HG03342 (cell line): ENCODE measurements at regions not wholly inside any gene's neighbourhood (a gene's known extent, or its start where the extent isn't known, plus 50 kb on each side); places are given as distances from the start of the nearest gene placed in this dataset.

ENCODE experiments used
- ATAC-seq: cut with Tn5 transposase; IDR thresholded peaks from one replicate; pipeline ENCODE4 v1.9.1; 2021; ENCODE audit warnings: mild to moderate bottlenecking, moderate library complexity; ENCODE audit not compliant: unreplicated experiment

DNA sequence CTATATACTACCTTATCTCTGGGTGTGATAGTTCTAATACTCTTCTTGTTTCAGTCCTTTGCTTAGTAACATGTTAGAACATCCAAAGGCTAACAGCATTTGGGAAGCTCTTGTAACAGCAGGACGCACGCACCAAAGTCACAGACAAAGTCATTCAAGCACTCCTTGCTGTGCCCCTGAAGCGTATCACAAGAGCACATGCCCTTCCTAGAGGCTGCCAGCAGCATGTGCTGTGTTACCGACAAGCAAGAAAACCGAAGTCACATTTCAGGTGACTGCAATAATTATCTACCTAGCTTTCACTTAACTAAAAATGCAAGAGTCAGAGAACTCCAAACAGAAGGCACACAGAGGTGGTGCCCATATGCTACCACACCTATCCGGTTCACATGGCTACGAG lies 194.1 kb downstream of the KLF12 start:
- ATAC-seq, result no peak

DNA sequence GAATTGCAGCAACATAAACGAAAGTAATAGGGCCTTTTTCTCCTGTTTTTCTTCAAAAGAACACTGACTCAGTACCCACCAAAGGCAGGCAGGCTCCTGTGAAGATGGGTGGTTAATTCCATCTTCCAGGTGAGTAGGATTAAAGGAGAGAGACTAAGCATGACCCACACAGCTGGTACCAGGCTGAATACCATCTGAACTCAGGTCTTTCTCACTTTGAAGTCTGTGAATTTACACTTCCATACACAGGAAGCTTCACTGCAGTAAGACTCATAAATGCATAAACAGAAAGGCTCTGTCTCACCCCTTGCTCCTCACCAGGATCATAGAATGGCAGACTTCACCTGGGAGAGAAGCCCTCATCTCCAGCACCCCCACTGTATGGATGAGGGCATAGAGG lies 194.6 kb downstream of the KLF12 start:
- no peak for ATAC-seq

DNA sequence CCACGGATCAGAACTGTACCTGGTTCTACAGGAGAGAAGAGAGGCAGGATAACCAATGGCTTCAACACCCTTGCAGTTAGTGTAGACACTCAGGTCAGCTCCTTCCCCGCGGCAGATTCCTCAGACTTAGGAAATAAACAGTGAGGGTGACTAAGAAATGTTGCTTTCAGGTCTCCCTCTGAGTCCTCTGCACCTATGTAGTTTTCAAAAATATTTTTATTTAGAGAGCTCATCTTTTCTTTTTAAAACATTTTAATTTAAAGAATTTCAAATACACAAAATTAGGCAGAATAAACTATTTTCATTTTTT lies 195.2 kb downstream of the KLF12 start:
- ATAC-seq, result no peak

DNA sequence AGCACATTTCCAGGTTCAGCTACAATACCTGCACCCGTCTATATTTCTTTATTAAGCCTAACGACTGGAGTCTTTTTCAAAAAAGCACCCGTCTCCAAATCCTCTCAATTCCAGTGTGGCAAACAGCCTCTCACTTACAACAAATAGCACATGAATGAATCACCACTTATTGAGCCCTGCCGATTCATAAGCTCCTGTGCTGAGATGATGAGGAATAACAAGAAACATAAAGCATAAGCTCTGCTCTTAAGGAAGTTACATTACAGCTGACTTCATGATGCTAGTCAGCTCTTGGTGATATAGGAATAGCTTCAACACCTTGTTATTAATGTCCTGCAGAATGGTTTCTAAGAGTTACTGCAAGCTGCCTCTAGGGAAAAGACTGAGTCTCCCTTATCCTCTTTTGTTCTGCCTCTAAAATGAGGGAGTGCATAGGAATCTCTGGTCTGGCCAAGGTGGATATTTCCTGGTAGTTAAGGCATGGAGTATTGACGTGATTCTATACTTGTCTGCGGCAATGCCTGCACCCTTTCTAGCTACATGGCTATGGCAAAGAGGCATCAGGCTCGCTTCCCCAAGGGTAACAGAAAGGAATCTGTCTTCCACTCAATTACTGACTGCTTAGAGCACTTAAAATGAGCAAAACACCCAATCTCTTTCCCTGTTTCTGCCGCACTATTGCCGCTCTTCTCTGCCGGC lies 195.7 kb downstream of the KLF12 start:
- no peak for ATAC-seq

DNA sequence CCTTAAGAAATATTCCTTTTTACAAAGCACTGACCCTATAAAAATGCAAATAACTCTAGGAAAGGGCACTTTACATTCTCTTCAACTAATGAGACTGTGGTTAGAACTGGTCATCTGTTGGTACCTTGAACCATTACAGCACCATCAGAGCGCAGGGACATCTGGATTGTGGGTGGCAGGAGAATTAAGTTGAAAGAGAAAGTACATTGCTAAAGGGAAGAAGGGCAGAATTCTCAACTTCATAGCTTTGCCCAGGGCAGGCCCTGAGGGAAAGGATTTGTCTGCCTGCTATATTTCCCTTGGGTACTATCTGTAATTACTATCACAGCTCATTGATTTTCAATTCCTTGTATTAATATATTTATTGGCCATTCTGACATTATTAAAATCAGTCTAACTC lies 196.8 kb downstream of the KLF12 start:
- no peak for ATAC-seq

DNA sequence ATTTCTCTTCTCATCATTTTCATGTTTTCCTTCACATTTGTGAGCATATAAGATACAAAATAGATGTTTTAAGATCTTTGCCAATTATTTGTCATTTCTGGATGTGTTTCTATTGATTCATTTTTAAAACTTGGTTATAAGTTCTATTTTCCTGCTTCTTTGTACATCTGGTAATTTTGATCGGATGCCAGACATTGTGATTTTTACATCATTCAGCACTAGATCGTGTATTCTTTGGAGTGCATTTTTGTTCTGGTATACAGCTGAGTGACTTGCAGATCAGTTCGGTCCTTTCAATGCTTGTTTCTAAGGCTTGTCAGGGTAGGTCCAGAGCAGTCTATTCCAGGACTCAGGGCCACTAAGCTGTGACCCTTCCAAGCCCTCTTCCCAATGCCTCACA lies 198.2 kb downstream of the KLF12 start:
- no peak for ATAC-seq

DNA sequence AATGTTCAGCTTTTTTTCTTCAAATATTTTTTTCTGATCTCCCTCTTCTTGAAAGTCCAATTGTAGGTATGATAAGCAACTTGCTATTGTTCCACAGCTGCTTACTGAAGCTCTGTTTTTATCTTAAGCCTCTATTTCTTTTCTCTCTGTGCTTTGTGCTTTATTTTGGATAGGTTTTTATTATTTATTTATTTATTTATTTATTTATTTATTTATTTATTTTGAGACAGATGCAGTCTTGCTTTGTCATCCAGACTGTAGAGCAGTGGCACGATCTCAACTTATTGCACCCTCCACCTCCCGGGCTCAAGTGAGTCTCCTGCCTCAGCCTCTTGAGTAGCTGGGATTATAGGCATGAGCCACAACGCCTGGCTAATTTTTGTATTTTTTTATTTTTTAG lies 199.4 kb downstream of the KLF12 start:
- ATAC-seq, result no peak

DNA sequence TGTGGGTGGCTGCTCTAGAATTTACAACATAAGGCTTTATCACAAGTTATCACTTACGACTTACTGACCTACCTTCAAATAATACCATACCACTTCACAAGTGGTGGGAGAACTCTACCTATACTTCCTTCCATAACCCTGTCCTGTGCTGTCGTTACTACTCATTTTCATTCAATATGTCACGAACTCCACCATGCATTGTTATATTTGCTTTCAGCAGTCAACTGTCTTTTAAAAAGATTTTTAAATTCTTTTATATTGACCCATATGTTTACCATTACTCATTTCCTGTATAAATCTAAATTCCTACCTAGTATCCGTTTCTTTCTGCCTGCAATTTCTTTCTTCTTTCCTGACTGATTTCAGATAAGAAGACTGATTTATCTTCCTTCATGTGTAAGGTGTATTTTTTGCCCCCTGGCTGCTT lies 200.0 kb downstream of the KLF12 start:
- ATAC-seq, result no peak

DNA sequence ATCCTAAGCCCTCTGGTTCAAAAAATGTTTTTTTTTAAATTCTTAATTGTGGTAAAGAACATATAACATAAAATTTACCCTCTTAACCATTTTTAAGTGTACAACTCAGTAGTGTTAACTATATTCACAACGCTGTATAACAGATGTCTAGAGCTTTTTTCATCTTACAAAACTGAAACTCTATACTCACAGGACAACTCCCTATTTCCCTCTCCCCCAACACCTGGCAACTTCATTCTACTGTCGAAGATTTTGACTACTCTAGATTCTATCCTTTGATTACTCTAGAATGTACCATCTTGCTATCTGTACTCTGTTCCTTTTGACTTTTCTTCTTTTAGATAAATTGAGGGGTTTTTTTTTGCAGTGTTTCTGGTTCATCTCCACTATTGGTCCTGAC lies 200.4 kb downstream of the KLF12 start:
- ATAC-seq, result no peak

DNA sequence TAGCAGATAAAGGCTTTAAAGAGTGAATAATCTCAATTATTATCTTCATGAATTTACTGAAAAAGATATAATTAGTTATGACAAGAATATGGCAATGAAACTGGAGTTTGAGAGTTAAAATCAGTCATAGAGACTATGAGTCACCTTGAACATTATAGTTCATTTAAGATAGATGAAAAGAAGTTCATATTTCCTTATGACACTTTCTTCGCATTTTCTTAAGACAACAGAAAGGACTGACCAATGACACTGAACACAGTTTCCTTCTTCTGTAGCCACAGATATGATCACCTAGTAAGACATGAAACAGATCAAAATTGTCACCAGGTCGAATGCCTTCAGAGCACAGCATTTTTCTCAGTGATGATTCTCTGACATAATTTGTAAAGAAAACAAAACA lies 202.1 kb downstream of the KLF12 start:
- no peak for ATAC-seq

DNA sequence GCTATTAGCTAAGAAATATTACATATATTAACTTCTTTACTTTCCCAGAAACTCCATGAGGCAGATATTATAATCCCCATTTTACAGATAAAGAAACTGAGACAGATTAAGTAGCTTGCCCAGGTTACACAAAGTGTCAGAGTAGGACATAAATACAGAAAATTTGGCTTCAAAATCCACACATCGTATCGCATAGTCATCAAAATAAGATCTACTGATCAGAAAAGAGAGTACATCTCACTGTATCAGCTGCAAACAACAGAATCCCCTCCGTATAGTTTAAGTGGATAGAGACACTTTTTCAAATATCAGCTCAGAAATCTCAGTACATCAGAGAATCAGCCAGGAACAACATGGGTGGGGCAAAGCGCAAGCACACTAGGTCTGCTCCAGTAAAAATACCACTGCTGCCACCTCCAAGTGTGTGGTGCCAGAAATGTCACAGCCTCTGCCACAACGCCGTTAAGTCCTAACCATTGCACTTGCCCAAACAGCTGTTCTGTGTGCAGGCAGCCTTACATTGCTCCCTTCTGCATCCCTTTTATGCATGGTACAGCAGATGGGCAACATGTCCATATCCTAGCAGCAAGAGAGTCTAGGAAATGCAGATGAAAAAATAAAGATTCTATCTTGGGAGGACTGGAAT lies 204.8 kb downstream of the KLF12 start:
- ATAC-seq, result no peak

DNA sequence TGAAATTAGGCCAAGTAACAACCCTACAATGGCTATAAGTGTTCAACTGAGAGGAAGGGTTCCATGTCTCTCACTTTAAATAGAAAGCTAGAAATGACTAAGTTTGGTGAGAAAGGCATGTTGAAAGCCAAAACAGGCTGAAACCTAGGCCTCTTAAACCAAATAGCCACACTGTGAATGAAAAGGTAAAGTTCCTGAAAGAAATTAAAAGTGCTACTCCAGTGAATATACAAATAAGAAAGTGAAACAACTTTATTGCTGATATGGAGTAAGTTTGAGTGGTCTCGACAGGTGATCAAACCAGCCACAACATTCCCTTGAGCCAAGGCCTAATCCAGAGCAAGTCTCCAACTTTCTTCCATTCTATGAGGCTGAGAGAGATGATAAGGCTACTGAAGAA lies 209.6 kb downstream of the KLF12 start:
- peak; percentile 77 for ATAC-seq

DNA sequence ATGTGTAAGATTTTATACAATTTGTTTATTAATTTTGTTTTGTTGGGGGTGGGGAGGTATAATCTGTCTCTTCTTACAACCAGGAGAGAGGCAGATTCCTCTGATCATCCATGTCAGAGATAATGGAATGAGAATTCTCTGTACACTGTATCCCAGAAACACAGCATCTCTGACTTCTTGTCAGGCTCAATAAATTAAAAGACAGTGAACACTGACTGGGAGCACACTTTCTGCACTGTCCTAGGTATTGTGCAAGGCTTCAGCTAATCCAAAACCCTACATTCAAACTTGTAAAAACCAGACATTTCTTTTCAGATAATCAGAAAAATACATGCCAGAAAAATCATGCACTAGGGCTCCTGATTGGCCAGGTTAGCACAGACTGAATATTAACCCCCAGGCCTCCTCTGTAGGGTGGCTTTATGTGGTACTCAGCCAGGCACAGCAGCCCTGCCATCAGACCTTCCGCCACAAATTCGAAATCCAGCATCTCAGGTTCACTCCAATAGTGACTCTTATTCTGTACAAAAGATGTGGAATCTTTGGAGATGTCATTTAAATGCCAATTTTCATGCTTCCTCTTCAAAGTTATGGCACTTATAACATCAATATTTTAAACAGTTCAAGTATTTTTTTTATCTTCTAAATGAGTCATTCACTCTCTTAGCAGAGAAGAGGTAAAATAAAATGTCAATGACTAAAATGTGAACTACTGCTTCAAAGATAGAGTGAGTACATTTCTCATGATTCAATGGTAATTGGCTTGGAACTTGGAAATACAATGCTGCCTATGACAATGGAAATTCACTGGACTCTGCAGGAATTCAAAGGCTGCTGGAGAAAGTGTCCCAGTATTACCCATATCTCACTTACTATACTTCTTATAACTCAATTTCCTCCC lies 211.5 kb downstream of the KLF12 start:
- ATAC-seq, result no peak

DNA sequence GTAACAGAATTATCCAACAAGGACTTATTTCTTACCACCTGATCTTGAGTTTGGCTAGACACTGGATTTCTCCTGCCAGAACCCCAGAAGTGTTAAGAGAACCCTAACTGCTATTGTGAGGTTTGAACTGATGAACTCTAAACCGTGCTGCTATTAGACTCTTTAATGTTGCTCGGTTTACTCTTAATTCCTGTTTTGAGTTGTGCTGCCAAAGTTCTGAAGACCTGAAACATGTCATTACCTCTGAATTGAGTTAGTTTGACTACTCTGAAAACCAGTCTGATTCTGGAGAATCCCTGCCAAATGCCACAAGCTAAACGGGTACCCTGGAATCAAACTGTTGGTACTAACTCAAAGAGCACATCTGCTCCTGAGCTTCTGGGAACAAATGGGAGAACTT lies 215.5 kb downstream of the KLF12 start:
- ATAC-seq, result no peak

DNA sequence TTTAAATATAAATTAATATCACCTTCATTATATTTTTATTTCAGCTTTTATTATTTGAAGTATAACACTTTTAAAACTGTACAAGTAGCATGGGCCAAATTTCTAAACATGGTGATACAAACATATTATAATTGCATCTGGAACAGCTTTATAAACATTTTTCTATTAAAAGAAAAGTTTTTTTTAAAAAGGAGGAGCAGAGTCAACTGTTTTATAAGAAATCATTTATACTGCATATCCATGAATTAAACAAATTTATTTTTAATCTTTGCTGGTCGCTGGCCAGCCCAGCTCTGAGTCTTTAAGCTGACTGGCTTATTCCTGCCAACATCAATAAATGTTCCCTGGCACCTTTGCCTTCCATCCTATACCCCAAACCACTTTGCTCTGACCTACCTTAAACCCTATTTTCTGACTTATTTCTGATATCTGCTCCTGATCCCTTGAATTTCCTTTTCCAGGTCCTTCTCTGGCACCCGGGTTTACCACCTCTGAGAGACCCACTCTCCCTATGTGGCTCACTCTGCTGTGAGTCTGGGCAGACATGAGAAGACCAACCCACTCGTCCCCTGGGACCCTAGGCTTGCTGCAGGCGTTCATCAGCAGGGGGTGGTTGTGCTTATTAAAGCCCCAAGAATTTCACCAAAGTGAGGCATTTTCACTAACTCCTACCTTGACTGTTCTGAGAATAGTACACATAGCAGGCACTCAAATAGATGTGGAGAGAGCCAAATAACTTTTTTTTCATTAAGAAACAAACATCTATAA lies 220.3 kb downstream of the KLF12 start:
- ATAC-seq, result no peak

DNA sequence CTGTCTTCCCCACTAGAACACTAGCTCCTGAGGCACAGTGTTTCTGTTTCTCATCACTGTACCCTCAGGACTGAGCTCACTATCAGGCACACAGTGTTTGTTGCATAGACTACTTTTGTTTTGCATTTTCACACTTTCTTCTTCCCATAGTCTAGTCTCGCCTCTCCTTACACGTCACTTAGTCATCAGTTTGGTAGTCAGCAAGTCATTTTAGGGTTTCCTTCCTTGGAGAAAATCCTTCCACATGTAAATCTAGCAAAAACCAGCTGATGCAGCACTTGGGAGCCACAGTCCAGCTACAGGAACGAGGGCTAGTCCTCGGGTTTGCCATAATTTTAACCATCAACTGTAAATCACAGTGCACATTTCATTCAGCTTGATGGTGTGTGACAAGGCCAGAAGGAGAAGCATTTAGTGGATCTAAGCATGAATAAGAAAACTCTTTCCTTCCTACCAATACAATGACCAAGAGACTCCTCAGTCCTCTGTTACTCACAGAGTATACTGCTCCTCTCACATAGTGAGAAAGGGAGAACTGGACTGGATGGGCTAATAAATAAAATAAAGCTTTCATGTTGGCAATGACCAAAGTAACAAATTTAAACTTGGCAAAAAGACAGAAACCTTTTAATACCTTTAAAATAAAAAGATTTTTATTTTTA lies 221.0 kb downstream of the KLF12 start:
- ATAC-seq, result no peak

DNA sequence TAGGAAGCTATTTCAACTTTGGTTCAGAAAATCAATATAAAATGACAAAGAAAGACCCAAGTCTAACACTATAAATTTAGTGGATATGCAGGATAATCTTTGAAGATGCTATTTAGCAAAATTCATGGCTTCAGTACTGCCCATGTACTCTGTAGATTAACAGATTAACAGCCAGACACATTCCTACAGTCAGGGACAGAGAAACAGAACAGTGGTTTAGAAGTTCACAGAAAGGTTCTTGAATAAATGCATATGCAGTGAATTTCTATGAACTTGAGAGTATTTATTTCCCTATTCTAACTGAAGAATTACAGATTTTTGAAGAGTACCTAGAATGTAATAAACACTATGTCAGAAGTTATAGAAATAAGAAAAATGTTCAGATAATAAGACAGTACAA lies 222.8 kb downstream of the KLF12 start:
- ATAC-seq, result no peak

DNA sequence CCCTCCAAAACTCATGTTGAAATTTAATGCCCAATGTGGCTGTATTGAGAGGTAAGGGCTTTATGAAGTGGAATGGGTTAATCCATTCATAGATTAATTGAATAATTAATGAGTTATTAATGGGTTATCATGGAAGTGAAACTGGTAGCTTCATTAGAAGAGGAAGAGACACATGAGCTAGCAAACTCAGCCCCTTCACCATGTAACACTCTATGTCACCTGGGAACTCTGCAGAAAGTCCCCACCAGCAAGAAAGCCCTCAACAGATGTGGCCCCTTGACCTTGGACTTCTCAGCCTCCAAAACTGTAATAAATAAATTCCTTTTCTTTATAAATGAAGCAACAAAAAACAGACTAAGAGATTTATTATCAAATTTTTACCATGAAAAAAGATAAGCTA lies 223.5 kb downstream of the KLF12 start:
- ATAC-seq, result no peak

DNA sequence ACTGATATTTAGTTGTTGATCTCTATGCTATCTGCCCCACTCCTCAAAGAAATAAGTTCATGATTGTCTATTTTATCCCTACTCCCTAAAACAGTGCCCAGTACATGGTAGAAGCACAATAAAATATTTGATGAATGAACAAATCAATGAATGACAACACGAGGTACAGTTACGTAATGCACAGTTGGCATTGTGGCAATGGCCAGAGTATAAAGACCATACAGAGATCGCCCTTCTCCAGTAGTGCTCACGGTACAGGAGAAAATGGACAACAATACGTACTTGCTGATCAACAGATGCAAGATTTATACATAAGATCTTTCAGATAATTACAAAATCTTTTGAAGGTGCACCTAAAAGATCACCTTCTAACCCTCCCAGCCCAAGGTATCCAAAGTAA lies 225.4 kb downstream of the KLF12 start:
- no peak for ATAC-seq

DNA sequence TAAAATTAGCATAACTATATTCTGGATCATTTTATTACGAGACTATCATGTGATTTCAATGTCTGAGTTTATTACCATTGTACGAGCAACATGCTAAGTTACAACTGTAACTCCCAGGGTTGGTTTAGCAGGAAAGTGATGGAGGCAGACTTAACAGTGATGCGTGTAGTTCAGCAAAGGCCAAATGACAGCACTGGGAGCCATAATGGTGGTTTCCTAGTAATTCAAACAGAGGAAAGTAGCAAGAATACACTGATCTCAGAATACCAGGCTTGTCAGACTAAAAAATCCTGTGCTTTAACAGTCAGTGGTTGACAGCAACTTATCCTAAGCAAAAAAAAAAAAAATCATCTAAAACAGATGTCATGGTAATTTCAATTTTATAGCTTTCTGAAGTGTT lies 229.6 kb downstream of the KLF12 start:
- ATAC-seq, result no peak

DNA sequence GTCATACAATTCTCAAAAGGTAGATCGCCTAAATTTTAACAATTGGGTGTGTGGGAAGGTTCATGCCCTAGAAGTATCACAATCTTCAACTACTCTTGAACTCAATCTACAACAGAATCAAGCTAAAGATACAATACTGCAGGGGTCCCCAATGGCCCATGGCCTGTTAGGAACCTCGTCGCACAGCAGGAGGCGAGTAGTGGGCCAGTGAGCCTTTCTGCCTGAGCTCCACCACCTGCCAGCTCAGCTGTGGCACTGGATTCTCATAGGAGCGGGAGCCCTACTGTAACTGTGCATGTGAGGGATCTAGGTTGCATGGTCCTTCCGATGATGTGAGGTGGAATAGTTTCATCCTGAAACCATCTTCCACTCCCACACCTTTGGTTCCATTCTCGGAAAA lies 230.6 kb downstream of the KLF12 start:
- no peak for ATAC-seq
